Gastroesophageal sphincter (tissue), 3 donors: ENCODE measurements at regions not wholly inside any gene's neighbourhood (a gene's known extent, or its start where the extent isn't known, plus 50 kb on each side); places are given as distances from the start of the nearest gene placed in this dataset.

Experiments used
- CTCF ChIP-seq, 4 experiments: fragments of 200-600 bp in 2 of 4; fragments of 450-650 bp in 2 of 4; sonication (generic) in 1 of 4; IDR thresholded peaks; one replicate each; pipeline ENCODE4 v1.5.1; 2017 to 2019; ENCODE audit warnings: antibody characterized with exemption in 4 of 4, mild to moderate bottlenecking in 2 of 4, moderate library complexity in 2 of 4
- POLR2AphosphoS5 ChIP-seq: sonication (generic); formaldehyde crosslinking; IDR thresholded peaks from one replicate; pipeline ENCODE4 v1.6.1; 2017; ENCODE audit warnings: antibody characterized with exemption

- no peak for TF ChIP-seq CTCF (IDR thresholded peaks at IDR 0.05)
- TF ChIP-seq POLR2AphosphoS5: no peak
Observed at GRCh38 chr12:82184844-82185243, 173.3 kb downstream of the CCDC59 start.
